ENCODE measurements at regions not wholly inside any gene's neighbourhood (a gene's known extent, or its start where the extent isn't known, plus 50 kb on each side); places are given as distances from the start of the nearest gene placed in this dataset.
"Not testable (repeated sequence)": the region's sequence is repeated elsewhere in the genome, so short reads cannot be mapped to it uniquely, and the experiment has no call there.

DNA sequence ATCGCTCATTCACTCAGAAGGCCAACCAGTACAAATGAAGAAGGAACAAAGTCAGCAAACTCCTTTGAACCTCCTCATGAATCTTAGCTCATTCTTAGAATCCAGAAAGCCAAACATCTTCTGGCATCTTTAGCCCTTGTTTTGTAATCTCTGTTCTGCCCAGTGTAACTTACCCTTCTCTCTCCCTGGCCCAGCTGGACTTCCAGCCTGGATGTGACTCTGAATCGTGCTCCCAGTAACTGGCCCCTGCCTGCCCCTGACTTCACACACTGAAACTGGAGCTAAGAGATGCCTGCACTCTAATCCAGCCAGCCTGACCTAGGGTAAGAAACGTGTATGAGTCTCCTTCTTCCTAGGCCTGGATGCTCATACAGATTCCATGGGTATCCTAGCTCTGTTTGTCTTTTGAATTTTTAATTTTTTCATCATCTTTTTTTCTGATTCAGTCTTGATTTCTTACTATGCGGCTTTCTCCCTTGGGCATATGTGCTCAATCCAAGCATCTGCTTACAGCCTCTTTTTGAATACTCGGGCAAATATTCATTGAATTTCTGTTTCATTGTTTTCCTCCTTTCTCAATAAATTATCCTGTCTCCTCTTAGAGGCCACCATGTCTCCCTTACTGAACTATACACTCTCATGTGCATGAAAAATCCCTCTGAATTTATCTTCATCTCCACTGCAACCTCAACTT, 845.6 kb upstream of the AUTS2 start:
- DNase-seq (ENCODE audit: low spot score) = no peak

GRCh38 chr7:68754414-68754813, 843.9 kb upstream of the AUTS2 start:
- DNase-seq (ENCODE audit: low spot score) = no peak

DNA sequence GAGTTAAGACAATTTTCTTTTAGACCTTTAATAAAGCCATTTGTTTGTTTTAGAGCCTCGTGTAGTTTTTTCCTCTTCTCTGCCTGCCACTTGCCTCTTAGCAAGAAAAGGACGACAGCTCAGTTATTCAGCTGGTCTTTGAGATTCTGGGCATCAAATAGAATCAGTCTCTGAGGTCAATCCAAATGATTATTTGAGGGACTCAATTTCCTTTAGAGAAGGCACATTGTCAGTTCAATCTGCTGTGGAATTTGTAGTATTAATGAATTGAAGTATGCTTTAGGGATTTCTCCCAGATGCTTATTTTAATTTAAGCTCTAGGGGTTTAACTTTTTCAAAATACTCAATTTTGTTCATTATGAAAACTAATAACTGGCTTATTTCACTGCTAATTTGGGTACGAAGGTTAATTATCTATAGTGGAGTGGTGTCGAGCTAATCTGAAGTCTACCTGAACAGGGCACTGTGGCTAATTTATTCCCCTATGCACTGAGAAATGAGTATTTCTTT, 841.2 kb upstream of the AUTS2 start:
- no peak for DNase-seq (ENCODE audit: low spot score)

GRCh38 chr7:68760556-68760955, 837.7 kb upstream of the AUTS2 start:
- DNase-seq (ENCODE audit: low spot score) = no peak

- DNase-seq (ENCODE audit: low spot score) = no peak
These were observed 830.8 kb upstream of the AUTS2 start for GRCh38 chr7:68767462-68767861.

DNA sequence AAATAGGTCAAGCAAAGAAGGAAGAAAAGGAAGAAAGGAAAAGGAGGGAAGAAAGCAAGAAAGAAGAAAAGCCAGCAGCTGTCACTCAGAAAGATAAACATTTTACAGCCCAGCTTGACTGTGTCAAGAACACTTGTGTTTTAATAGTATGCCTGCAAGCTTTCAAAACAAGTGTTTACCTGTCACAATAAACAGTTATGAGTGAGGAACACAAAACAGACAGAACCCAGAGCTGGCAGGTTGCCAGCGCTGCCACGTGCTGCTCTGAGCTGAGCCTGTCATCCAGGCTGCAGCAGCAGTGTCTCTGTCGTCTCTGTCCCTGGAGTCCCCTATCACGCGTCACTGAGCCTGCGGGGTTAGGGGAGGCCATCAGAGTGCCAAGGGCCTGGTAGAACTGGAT, 827.6 kb upstream of the AUTS2 start:
- peak; percentile 2 for DNase-seq (ENCODE audit: low spot score)

GRCh38 chr7:68776326-68776725, 821.9 kb upstream of the AUTS2 start:
- no peak for DNase-seq (ENCODE audit: low spot score)

- no peak for DNase-seq (ENCODE audit: low spot score)
These were observed 814.6 kb upstream of the AUTS2 start for GRCh38 chr7:68783684-68784083.

GRCh38 chr7:68785036-68785435, 813.2 kb upstream of the AUTS2 start:
- DNase-seq (ENCODE audit: low spot score) = no peak

- no peak for DNase-seq (ENCODE audit: low spot score)
These were observed 810.7 kb upstream of the AUTS2 start for GRCh38 chr7:68787566-68787965.

DNA sequence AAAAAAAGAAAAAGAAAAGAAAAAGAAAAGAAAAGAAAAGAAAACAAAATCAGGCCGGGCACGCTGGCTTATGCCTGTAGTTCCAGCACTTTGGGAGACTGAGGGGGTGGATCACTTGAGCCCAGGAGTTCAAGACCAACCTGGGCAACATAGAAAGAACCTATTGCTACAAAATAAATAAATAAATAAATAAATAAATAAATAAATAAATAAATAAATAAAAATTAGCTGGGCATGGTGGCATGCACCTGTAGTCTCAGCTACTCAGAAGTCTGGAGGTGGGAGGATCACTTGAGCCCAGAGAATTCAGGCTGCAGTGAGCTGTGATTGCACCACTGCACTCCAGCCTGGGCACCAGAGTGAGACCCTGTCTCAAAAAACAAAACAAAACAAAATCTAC, 809.7 kb upstream of the AUTS2 start:
- not testable (repeated sequence) for DNase-seq (ENCODE audit: low spot score)

DNA sequence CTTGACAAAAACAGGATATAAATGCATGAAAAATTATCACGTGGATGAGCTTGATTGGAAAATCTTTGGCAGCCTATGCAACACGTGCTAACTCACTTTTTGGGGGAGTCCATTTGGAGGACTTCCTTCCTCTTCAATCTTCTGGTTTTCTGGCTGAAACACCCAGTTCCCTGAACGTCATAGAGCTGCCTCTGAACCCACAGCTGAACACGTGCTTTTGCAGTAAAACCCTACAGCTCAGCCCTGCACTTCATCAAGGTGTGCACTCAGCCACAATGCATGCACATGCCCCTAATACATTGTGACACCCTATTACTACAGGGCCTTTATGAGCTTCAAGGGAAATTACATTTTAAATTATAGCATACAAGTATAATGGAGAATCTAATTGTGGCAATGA, 808.7 kb upstream of the AUTS2 start:
- no peak for DNase-seq (ENCODE audit: low spot score)

DNA sequence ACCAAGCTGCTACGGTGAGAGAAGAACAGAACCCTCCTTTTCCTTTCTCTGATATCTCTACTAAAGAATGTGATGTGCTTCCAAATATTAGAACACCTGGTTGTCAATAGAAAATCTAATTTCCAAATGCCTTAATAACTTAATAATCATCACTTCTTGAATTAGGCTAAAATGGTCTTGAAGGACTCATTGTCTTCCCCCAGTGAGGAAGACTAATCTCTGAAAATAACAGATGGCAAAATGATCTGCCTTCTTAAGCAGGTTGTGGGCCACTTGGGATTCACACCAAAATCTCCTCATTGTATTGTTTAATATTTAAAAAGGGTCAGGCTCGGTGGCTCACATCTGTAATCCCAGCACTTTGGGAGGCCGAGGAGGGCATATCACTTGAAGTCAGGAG, 805.9 kb upstream of the AUTS2 start:
- DNase-seq (ENCODE audit: low spot score) = no peak

DNA sequence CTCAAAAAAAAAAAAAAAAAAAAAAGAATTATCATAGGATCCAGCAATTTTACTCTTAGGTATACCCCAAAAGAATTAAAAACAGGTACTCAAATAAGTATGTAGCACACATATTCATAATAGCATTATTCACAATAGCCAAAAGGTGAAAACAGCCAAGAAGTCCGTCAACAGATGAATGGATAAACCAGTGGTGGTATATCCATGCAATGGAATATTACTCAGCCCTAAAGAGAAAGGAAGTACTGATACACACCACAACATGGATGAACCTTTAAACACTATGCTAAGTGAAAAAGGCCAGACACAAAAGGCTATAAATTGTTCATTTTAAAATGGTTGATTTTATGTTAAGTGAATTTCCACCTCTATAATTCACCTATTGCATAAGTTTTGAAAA, 804.8 kb upstream of the AUTS2 start:
- no peak for DNase-seq (ENCODE audit: low spot score)

- no peak for DNase-seq (ENCODE audit: low spot score)
These were observed 798.0 kb upstream of the AUTS2 start for GRCh38 chr7:68800316-68800715.

GRCh38 chr7:68805159-68805558, 793.1 kb upstream of the AUTS2 start:
- no peak for DNase-seq (ENCODE audit: low spot score)

DNA sequence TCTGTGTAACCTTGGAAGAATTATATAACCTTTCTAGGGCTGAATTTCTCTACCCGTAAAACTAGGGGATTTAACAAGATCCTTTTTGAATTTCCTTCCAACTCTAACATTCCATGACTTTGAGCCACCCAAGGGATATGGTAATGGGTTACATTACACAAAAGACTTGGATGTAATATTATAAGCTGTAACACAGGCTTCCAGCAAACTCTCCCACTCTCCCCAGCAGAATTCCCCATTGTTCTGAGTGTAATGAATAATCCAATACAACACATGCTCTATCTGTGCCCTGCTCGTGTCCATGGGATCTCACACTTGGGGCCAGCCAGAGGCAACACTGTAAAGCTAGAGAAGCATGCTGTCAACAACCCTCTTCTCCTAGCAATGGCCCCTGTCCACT, 790.6 kb upstream of the AUTS2 start:
- DNase-seq (ENCODE audit: low spot score) = no peak

DNA sequence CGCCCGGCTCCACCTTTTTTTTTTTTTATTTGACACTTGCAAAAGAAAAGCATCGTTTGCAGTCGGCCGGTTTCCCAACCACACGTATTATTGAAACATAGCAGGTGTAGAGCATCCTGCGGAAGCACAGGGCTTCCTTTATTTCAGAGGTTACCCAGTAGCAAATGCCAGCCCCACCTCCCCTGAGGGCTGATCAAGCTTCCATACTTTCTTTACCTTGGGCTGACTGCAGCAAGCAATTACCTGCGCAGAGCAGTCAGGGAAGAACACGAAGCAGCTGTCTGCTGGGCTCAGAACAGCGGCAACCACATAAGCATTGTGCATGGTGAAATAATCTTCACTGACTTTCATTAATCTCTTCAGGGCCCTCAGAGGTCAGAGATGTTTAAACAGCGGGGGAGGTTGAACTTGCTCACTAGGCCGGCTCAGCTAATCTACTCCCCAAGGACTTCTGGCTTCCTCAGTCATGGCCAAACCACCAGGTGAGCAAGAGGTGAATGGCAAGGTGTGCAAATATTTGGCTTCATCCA, 784.7 kb upstream of the AUTS2 start:
- DNase-seq (ENCODE audit: low spot score) = no peak

- DNase-seq (ENCODE audit: low spot score) = no peak
These were observed 781.8 kb upstream of the AUTS2 start for GRCh38 chr7:68816491-68816890.

- no peak for DNase-seq (ENCODE audit: low spot score)
These were observed 778.0 kb upstream of the AUTS2 start for GRCh38 chr7:68820321-68820720.

DNA sequence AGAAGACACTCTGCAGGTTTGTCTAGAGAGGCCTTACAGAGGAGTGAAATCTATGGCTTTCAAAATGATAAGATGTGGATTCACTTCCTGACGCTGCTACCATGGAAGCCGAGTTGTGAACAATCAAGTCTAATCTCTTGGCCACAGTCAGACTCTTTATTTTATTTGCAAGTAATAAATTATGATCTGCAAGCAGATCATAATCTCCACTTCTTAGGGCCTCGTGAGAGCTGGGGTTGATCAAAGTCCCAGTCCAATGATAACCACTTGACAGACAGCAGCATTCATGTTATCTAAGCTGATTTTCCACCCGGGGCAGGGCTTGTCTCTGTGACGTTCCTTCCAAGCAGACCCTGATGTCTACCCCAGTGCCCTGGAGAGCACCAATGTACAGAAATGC, 776.4 kb upstream of the AUTS2 start:
- no peak for DNase-seq (ENCODE audit: low spot score)

DNA sequence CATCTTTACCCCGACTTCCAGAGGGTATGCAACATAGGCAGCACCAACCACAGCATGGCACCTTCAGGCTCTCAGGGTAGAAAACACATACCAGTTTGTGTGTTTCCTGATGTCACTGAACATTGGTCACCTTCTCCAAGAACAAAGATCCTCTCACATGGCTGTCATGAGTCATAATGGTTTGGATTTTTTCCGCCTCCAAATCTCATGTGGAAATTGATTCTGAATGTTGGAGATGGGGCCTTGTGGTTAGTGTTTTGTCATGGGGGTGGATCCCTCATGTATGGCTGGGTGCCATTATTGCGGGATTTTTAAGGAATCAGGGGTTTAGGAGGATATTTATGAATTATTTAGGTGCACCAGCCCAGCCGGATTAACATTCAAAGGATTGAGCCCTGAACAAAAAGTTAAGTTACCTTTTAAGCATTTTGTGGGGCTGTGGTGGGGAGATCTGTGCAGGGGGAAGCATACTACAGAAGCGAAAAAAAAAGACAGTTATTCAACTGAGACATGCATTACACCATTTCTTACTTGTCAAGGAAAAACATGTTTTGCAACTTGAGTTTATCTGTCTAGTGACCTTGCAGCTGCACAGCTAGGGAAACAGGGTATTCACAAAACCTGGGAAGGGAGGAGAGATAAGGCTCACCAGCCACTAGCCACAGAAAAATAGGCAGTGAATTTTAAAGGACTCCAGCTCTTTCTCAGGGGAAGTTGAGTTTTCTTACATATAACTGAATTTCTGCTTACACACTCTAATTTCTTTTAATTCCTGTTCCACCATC, 774.1 kb upstream of the AUTS2 start:
- no peak for DNase-seq (ENCODE audit: low spot score)

DNA sequence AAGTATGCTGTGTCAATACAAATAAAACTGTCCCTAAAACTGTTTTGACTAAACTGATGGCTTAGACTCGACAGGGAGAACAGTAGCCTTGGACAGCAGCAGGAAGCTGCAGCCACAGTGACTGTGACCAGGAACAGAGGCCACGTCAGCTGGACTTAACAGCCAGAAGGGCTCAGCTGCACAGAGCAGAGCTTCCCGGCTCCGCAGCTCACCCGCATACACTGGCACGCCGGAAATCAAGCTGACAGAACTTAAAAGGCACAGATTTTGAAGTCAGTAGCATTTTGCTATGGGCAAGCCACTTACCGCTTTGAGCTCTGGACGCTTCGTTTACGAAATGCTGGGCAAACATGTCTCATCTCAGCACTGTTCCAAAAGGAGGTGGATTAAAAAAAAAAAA, 769.7 kb upstream of the AUTS2 start:
- no peak for DNase-seq (ENCODE audit: low spot score)
